Stimulated activated CD4-positive, alpha-beta T cell treated with anti-CD3 and anti-CD28 coated beads, Interleukin-15, amount 100 ng/mL, for 48 hours (primary cell): ENCODE measurements at regions not wholly inside any gene's neighbourhood (a gene's known extent, or its start where the extent isn't known, plus 50 kb on each side); places are given as distances from the start of the nearest gene placed in this dataset.
"Not testable (repeated sequence)": the region's sequence is repeated elsewhere in the genome, so short reads cannot be mapped to it uniquely, and the experiment has no call there.

Source experiments
- DNase-seq, 2 donors: peaks; one replicate each; pipeline ENCODE4 v3.0.0-alpha.2; 2020; ENCODE audit warnings: low read depth in 2 of 2

DNA sequence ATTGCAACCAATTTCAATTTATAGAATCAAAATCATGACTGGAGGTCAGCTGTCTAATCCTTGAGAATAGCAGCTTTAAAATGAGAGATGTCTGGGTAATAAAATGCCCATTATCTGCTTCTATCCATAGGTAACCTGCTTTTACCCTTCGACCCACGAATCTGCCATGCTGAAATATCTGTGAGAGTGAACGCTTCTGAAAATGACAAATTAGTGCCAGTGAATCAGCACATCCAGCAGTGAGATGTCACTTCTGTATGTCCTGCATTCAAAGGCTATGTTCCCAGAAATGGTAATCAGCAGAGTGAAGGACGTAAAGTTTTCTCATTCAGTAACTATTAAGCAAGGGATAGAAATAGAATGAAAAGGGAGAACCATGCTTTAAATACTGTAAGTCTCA, 532.4 kb upstream of the ITGA1 start:
- no peak for DNase-seq

DNA sequence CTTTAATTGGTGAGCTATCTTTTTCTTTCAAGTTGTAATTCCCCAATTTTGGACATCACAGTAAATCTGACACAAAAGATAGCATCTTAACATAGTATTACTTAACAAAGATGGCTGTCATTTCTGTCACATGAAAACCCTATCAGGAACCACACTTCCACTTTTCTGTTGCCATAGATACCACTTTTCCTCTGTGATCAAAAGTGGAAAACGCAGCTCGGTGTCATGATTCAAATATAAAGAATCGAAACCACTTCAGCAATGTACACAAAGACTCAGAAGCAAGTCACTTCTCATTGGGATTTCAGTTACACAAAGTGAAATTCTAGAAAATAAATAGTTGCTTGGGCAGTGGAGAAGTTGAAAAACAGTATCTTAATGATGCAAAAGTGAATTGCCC, 524.9 kb upstream of the ITGA1 start:
- DNase-seq: no peak

DNA sequence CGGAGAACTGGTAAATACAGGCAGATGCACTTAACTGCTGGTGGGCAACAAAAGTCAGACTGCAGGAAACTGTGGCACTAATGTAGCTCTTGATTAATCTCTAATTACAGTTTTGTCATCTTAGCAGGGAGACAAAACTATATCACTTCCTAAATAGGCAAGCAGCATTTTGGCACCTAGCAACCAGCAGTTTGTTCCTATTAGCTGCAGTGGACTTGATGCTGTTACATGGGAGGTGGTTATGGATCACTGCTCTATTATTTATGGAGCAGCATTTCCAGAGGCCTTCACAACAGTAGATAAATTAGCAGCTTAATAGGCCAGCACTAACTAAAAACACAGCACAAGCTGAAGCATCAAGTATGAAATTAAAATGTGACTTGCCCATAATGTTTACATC, 518.3 kb upstream of the ITGA1 start:
- DNase-seq: no peak

DNA sequence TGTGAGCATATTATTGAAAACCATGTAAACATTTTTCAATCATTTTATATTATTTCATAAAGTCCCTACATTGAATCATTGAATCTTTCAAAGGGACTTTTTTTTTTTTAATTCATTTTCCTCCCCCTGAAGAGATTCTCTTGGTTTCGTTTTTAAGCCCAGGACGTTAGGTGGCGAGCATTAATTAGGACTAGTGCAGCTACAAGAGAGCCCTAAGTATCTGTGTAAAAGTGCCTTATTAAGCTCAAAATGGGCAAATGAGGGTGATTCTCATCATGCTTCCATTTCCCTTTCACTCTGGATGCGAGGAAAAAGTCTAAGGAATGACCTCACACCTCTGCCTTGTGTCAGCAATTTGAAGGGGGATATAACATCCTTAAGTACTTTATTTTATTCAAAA, 517.9 kb upstream of the ITGA1 start:
- DNase-seq: no peak

DNA sequence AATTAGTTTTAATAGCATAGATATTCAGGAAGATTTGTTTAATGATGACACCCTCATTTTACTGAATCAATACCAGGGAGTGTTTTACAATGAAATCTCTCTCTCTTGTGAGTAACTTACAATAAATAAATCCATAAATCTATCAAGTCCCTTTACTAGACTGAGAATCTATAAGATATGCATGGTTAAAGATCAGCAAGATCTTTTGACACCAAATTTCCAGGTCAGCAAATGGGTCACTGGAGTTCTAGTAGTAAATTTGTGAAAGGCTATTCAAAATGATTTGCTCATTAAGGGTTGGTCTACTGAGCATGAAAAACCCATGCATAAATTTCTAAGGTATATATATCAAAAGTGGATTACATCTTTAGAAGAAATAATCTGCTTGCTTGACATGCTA, 512.1 kb upstream of the ITGA1 start:
- no peak for DNase-seq

DNA sequence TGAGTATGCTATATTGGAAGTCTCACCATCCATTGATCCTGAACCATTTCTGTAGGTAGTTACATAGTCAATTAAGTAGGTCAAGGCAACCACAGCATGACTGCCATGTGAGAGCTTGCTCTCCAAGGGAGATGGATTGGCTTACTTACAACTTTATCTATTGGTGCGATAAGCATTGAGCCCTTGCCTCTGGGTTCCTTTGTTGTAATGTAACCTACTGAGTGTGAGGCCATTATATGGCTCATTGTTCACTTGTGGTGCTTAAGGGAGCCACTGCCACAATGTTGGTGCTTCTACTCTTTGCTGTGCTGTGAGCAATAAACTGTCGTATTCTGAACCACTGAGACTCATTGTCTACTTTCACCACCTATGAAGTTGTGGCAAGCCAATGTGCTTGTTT, 510.6 kb upstream of the ITGA1 start:
- DNase-seq: no peak

DNA sequence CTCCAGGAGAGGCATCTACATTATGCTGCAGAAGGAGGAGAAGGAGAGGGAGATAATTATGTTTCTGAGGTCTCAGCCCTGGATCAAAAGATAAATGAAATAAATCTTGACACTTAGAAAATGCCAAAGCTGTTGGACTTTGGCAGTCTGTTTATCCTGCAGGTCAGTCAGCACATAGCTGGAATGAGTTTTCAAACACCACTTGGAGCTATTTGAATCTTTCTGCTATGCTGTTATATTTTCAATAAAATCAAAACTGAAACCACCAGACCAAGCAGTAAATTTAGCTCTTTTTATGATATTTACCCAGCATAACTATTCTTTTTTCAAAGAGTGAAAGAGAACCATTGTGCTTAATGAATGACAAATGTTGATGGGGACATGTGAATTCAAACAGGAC, 505.1 kb upstream of the ITGA1 start:
- no peak for DNase-seq

DNA sequence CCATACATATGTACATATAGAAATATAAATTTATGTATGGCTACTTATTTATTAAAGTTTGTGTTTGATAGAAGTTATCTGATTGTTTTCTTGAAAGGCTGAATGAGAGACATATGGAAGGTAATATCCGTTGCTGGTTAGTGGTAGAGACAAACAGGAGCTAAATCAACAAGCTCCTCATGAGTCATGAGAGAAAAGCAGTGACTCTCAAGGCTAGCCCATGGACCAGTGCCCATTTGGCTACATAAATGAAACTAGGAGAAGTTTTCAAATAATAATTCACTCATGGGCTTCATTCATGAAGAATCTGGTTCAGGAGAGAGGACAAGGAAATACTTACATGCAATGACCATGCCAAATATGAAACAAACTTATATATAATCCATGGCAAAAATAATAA, 504.5 kb upstream of the ITGA1 start:
- DNase-seq: no peak

DNA sequence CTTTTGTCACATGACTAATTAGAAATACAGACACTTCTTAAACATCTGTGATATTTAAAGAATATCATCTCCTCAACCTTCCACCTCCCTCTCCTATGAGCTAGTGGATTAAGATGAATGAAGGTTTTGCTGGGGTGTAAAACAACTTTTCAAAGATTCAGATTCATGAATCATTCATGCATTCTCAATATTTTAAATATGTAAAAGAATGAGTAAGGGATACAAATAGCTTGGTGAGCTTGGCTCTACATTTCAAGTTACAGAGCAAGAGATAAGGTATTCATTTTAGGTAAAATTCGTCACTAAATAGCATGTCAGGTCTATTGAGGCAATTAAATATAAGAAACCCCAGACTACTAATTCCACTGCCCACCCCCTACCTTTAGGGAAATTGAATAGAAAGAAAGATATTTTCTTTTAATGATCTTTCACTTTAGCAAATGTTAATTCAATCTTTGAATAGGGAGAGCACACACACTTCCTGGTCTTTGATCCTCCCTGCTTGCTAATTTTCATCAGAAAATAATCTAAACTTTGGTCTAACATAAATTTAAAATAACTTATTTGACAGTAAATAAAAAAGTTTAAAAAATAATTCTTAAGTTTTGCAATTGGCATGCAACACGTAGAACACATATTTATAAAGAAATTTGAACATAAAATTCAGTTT, 486.9 kb upstream of the ITGA1 start:
- DNase-seq: no peak

DNA sequence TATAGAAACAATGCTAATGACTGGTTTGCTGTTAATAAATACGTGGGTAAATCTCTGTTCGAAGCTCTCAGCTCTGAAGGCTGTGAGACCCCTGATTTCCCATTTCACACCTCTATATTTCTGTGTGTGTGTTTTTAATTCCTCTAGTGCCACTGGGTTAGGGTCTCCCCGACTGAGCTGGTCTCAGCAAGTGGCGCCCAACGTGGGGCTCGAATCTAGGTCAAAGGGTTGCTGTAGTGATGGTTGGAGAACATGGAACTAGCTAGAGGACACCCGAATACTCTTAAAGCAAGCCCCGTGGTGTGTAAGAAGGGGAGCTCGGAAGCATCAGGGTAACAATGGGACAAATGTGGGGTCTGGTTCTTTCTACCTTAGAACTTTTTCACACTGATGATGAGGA, 482.9 kb upstream of the ITGA1 start:
- not testable (repeated sequence) for DNase-seq

DNA sequence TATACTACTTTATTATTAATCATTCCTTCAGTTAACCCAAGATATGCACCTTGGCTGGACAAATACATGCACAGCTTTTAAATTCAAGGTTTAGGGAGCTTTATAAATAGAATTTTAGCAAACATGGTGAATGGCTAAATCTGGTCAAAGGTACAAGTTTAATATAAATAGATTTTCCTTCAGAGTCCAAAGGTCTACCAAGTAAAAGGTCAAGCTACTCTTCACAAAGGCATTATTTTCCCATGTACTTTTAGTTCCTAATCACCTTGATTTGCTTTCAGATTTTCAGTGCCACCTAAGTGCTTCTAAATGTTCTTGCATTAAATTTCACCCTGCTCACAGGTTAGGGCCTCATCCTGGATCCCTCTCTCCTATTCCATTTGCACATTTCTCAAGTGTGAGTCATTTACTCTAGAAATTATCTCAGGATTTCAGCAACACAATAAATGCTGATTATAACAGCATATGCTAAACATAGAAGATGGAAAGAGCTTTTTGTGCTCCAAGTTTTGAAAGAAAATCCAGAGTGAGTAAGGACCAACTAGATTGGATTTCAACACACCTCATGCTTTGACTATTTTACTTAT, 459.4 kb upstream of the ITGA1 start:
- DNase-seq: no peak

DNA sequence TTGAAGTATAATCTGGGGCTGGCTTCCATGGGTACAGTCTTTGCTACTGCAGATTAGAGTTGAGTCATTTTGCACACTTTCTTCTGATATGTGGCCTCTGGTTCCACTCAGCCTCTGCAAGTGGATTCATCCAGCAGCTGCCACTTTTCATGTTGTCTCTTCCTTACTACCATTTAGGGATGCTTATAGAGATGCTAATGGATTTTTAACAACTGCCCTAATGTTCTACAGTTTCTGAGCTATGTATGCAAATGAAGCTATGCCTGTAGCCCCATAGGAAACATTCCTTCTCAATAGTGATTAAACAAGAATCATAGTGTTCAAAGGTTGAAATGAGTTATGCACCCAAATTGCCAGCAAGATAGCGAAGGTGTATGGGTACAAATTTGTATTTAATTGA, 456.0 kb upstream of the ITGA1 start:
- no peak for DNase-seq

DNA sequence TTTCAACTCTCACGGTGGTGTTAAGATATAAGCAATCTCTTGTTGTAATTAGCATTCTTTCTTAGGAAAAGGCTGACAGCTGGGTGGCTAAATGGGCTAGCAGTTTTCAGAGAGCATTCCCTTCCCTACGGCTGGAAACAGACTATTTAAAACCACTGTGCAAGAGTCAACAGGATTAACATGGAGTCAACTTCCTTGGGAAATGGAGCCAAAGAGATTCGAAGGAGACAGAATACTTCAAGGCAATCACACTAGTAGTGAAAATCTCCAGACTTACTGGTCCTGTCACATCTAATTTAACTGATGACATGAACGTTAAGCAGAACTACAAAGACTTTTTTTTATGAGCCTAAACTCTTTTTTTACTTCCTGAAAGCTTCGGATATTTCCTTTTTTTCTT, 453.3 kb upstream of the ITGA1 start:
- DNase-seq: no peak

DNA sequence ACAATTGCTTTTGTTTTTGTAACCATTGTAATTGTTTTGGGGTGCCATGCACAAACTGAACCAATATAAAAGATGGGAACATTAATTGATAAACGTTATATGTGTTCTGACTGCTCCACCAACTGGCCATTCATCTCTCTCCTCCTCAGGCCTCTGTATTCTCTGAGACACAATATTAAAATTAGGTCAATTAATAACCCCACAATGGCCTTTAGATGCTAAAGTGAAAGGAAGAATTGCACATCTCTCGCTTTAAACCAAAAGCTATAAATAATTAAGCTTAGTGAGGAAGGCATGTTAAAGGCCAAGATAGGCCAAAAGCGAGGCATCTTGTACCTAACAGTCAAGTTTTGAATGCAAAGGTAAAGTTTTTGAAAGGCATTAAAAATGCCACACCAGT, 448.4 kb upstream of the ITGA1 start:
- DNase-seq: no peak

DNA sequence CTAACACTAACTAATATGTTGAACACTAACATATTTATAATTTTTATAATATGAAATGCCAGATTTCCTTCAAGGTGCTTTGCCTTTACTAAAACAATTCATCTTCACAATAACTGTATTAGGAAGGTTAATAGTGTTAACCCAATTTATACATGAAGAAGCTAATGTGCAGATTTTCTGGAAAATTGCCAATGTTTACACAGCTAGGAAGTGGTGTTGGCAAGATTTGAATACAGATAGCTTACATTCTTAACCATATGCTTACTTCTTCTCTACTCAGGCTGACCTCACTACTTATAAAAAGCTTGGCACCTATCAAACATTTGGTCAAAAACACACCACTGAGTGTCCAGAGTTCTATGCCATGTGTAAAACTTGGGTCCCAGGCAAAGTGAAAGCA, 445.4 kb upstream of the ITGA1 start:
- no peak for DNase-seq

DNA sequence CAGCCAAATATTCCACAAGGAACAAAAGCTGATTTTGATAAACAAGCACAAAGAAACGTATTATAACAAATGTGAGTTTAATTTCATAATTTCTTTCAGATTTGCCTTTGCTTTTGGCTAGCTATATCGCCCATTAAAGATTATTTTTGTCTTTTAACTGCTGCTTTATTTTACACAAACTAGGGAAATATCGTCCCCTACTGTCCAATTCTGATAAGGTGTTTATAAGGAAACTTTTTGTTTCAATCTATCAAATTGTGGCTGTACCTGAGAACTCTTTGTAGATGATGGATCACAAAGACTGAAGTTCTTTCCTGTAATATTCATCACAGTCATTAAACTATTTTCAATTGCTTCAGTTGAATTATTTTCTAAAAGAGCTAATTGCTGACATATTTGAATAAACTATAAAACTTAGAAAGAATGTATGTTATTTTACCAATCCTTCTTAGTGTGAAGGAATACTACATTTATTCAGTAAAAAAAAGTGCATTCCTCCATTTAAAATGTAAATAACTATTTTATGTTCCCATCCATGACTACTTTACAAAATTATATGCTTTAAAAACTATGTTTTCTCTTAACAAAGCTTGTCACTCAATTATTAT, 431.3 kb upstream of the ITGA1 start:
- no peak for DNase-seq

DNA sequence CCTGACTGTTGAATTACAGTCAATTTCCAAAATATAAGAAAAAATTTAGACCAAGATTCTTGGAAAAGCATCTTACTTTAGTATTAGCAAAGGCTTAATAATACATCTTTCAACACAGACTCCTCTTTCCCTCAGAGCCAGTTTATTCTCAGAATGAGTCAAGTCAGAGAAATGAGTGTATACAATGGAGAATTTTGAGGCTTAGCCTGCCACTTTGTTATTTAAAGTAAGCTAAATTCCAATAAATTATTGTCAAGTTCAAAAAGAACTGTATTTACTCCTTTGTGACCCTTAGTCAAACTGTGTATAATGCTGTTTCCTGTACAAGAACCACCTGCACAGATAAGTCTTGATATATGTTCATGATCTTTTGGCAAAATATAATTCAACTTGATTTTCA, 428.5 kb upstream of the ITGA1 start:
- DNase-seq: no peak

DNA sequence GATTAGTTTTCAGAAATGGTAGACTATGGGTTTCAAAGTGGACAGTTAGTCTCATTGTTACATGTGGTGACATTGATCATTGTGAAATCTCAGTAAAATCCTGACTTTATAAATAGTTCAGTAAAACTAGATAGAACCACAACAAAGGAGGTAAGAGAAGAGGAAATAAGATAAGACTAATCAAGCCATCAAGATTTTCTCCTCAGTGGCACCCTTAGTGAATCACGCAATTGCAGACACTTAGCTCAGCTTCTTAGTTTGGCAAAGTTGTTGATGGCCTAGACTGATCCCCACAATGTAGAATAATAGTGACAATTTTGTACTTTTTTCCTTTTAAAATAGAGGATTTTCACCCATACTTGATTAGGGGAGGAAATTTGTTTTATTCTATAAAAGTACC, 426.7 kb upstream of the ITGA1 start:
- no peak for DNase-seq

DNA sequence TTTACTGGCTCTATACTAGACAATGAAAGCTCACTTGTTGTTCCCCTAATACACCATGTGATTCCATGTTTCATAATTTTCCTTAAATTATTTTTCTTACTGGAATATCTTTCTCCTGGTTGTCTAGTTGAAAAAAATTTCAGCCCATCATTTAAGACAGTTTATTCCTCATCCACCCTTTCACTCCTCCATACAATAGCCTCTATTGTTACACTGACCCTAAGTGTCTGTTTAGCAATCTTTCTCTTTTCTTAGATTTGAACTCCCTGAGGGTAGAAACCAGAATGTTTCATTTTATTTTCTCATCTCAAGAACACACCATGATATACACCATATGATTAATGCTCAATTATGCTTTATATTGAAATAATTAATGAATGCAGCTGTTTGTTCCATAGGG, 413.4 kb upstream of the ITGA1 start:
- DNase-seq: no peak

DNA sequence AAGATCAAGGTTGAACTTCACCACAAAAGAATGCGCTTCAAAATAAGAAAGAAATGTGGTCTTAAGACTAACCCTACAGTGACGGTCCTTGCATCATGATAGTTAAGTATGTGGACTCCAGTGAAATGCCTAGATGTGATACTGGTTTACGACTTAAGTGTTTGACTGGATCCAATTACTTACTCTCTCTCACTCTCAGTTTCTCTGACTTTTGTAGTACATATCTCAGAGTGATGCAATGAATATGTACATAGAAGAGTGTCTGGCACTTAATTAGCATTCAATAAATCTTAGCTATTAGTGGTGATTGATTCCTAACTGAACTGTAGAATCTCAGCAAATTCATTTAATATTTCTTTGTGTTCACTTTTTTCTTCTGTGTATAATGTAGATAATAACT, 411.7 kb upstream of the ITGA1 start:
- DNase-seq: no peak

DNA sequence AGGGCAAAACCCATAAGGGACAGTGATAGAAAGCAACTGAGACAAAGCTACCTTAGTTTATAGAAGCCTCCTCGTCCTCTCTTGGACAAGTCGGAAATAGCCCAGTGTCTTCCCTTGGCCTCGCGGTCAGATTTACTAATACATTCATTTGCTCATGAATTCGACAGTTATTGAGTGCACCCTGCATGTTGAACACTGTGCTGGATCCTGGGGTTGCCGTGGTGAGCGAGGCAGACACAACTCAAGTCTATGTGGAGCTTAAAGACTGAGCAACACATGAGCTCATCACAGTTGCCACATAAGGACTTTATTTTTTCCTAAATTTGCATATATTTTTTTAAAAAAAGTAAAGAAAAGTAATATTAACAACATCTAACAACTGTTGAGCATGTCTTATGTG, 411.1 kb upstream of the ITGA1 start:
- DNase-seq: no peak

DNA sequence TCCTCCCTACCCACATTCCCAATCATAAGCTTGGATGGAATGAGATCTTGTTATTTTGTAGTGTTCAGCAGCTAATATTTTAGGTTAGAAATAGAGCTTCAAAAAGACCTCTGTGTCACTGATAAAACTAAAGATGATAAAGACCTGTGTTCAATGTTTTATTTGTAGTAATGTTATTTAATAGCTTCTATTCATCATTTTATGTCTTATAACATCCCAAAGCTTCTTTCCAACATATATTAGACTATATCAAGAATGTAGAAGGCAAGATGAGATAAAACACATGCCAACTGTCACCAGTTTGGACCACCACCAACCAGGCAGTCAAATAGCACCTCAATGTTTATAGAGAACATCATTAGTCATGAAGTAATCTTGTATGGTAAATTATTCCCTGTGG, 409.5 kb upstream of the ITGA1 start:
- no peak for DNase-seq

DNA sequence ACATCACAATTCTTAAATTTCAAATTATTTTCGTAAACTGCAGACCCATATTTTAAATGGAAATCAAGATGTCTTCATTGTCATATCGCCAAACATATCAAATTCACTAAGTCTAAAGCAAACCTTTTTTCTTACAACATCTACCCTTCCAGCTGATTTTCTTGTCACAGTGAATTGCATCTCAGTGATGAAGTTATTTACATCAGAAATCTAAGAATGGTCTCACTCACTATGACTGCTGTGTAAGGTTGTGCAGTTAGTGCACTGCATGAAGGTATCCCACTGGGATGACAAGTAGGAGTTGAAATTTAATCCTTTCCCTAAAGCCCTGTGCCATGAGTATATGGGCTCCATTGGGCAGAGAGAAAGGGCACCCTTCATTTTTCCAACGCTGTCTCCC, 399.4 kb upstream of the ITGA1 start:
- no peak for DNase-seq

DNA sequence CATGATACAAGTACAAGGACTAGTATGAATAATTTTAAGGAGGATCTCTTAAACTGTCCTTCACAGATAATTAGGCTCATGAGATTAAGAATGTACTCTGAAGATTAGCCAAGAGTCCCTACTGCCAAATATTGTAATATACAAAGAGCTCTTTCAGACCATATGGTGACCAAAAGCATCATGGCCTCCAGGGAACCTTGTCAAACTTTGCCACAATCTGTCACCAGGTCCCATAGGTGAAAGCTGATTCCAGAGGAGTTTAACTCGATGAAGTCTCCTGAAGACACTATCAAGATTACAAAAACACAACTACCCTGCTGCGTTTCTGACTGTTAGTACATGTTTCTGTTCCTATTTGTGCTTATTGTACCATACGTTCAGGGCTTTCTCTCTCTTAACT, 395.4 kb upstream of the ITGA1 start:
- no peak for DNase-seq
